Mesendoderm (in vitro differentiated cells): ENCODE measurements at regions not wholly inside any gene's neighbourhood (a gene's known extent, or its start where the extent isn't known, plus 50 kb on each side); places are given as distances from the start of the nearest gene placed in this dataset.
"Not testable (repeated sequence)": the region's sequence is repeated elsewhere in the genome, so short reads cannot be mapped to it uniquely, and the experiment has no call there.

ENCODE experiments used
- DNase-seq: peaks from one replicate; pipeline ENCODE4 v3.0.0; 2013
- H2AK5ac ChIP-seq: 2 replicates; pipeline ENCODE4 v1.6.1; 2013; ENCODE audit warnings: low read length, inconsistent platforms
- H2BK120ac ChIP-seq: 2 replicates; pipeline ENCODE4 v1.6.1; 2013; ENCODE audit warnings: low read depth, mild to moderate bottlenecking, low read length, moderate library complexity, mixed read lengths
- H2BK15ac ChIP-seq: replicated peaks from 2 replicates; pipeline ENCODE4 v1.6.1; 2013; ENCODE audit warnings: low read depth, mild to moderate bottlenecking, moderate library complexity
- H2BK5ac ChIP-seq: 2 replicates; pipeline ENCODE4 v1.6.1; 2013; ENCODE audit warnings: low read length, inconsistent platforms
- H3K18ac ChIP-seq: 2 replicates; pipeline ENCODE4 v1.6.1; 2013; ENCODE audit warnings: mild to moderate bottlenecking, low read length, mixed read lengths
- H3K23ac ChIP-seq: one replicate; pipeline ENCODE4 v1.6.1; 2013; ENCODE audit warnings: low read length
- H3K27ac ChIP-seq: 2 replicates; pipeline ENCODE4 v1.5.1; 2013; ENCODE audit warnings: low read depth, mild to moderate bottlenecking, inconsistent platforms, low read length, moderate library complexity
- H3K27me3 ChIP-seq: 2 replicates; pipeline ENCODE4 v1.6.1; 2013; ENCODE audit warnings: low read length, control low read depth, mild to moderate bottlenecking, inconsistent platforms; ENCODE audit not compliant: insufficient read depth, poor library complexity
- H3K36me3 ChIP-seq: 2 replicates; pipeline ENCODE4 v1.6.1; 2013; ENCODE audit warnings: low read length, inconsistent platforms; ENCODE audit not compliant: control insufficient read depth, insufficient read depth
- H3K4ac ChIP-seq: one replicate; pipeline ENCODE4 v1.6.1; 2013; ENCODE audit warnings: low read depth, mild to moderate bottlenecking, low read length, moderate library complexity
- H3K4me1 ChIP-seq: 2 replicates; pipeline ENCODE4 v1.6.1; 2013; ENCODE audit warnings: low read depth, low read length, inconsistent platforms; ENCODE audit not compliant: control insufficient read depth
- H3K4me2 ChIP-seq: 2 replicates; pipeline ENCODE4 v1.6.1; 2013; ENCODE audit warnings: low read length
- H3K4me3 ChIP-seq: 2 replicates; pipeline ENCODE4 v1.5.1; 2013; ENCODE audit warnings: mild to moderate bottlenecking, low read length
- H3K56ac ChIP-seq: one replicate; pipeline ENCODE4 v1.6.1; 2013; ENCODE audit warnings: low read length
- H3K79me1 ChIP-seq: 2 replicates; pipeline ENCODE4 v1.6.1; 2013; ENCODE audit warnings: low read length, inconsistent platforms
- H3K79me2 ChIP-seq: 2 replicates; pipeline ENCODE4 v1.6.1; 2013; ENCODE audit warnings: mild to moderate bottlenecking, low read length; ENCODE audit not compliant: control insufficient read depth, insufficient read depth
- H3K9ac ChIP-seq: 2 replicates; pipeline ENCODE4 v1.6.1; 2013; ENCODE audit warnings: low read length, inconsistent platforms
- H4K5ac ChIP-seq: one replicate; pipeline ENCODE4 v1.6.1; 2013; ENCODE audit warnings: low read length
- H4K8ac ChIP-seq: one replicate; pipeline ENCODE4 v1.6.1; 2013; ENCODE audit warnings: low read depth, mild to moderate bottlenecking, control low read depth, low read length, moderate library complexity
- WGBS: extraction: QIAGEN DNeasy Blood & Tissue Kit; methylation state at CpG from one replicate; pipeline ENCODE4 v1.1.7; 2013; ENCODE audit warnings: low lambda C conversion rate, missing lambda C conversion rate; ENCODE audit not compliant: insufficient coverage; ENCODE audit errors: extremely low coverage; 5-methylcytosine and 5-hydroxymethylcytosine counted together

DNA sequence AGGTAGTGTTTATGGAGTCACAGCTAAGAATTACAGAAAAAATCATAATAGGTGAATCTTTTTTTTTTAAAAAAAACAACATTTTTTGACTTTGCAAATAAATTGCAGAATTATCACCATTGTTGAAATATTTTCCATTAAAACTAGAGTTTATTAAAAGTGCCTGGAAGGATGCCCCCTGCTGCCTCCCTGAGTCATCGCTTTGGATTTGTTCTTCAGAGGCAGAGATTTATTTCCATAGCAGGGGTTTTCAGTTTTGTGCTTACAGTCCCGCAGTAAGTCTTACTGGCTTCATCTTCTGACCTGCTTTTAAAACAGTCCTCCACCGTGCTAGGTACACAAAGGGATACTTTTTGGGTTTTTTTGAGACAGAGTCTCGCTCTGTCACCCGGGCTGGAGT, 244.9 kb upstream of the PLGLB2 start:
- H3K36me3 ChIP-seq, H3K79me1 ChIP-seq, H3K18ac ChIP-seq, H2BK5ac ChIP-seq, H2AK5ac ChIP-seq, H3K79me2 ChIP-seq, H3K4ac ChIP-seq, H2BK120ac ChIP-seq, H3K23ac ChIP-seq, H4K8ac ChIP-seq, H3K9ac ChIP-seq, H3K56ac ChIP-seq, H3K4me1 ChIP-seq, H4K5ac ChIP-seq, DNase-seq, H3K4me2 ChIP-seq, H3K27me3 ChIP-seq, H3K4me3 ChIP-seq, H2BK15ac ChIP-seq, H3K27ac ChIP-seq: not testable (repeated sequence)
- WGBS, result no CpG with 5 or more reads among the region's 5 CpGs

DNA sequence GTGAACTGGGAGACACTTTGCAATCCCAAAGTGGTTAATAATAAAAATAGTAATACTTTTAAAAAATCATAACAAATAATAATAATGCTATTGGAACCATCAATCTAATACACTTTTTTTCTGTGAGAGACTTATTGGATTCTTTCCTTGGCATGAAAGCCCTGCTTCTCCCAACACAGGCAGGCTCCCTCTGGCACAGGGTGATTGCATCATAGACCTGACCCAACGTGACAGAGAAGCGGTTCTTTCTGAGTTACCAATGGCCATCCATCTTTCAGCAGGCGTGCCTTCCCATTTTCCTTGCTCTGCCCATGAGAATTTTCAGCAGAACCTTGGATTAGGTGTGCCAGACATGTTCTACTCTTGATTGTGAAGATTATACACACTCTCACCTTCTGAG, 242.6 kb upstream of the PLGLB2 start:
- not testable (repeated sequence) for H3K18ac ChIP-seq, H3K4me2 ChIP-seq, H3K4me1 ChIP-seq, H2BK5ac ChIP-seq, H3K79me2 ChIP-seq, H3K23ac ChIP-seq, H3K36me3 ChIP-seq, H3K4ac ChIP-seq, H3K79me1 ChIP-seq, H3K4me3 ChIP-seq, H3K27ac ChIP-seq, H2BK120ac ChIP-seq, H2BK15ac ChIP-seq, H3K9ac ChIP-seq, H3K56ac ChIP-seq, H4K8ac ChIP-seq, H4K5ac ChIP-seq, H2AK5ac ChIP-seq, DNase-seq, H3K27me3 ChIP-seq
- no CpG with 5 or more reads among the region's 3 CpGs for WGBS

DNA sequence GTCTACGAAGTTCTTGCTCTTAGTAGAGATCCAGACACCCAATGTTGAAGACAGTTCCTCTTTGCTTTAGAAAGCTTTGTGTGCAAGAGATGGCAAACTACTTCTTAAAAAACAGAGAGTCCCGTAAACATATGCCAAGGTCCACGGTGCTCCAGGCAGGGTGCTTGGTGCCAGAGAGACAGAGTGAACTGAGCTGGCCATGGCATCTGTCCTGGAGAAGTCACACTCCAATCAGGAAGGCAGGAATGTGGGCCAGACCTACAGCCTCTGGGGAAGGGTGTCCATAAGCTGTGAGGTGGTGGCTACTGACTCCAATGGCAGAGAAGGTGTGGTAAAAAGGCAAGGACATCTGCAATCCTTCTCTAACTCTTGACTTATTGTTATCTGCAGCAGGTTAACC, 242.0 kb upstream of the PLGLB2 start:
- DNase-seq, H3K4me3 ChIP-seq, H3K18ac ChIP-seq, H3K79me1 ChIP-seq, H3K4ac ChIP-seq, H3K56ac ChIP-seq, H3K27ac ChIP-seq, H2BK120ac ChIP-seq, H2BK5ac ChIP-seq, H3K9ac ChIP-seq, H3K4me1 ChIP-seq, H4K5ac ChIP-seq, H3K27me3 ChIP-seq, H4K8ac ChIP-seq, H2BK15ac ChIP-seq, H3K4me2 ChIP-seq, H2AK5ac ChIP-seq, H3K23ac ChIP-seq, H3K79me2 ChIP-seq, H3K36me3 ChIP-seq: not testable (repeated sequence)
- whole genome bisulfite sequencing, result no CpG with 5 or more reads among the region's 3 CpGs

DNA sequence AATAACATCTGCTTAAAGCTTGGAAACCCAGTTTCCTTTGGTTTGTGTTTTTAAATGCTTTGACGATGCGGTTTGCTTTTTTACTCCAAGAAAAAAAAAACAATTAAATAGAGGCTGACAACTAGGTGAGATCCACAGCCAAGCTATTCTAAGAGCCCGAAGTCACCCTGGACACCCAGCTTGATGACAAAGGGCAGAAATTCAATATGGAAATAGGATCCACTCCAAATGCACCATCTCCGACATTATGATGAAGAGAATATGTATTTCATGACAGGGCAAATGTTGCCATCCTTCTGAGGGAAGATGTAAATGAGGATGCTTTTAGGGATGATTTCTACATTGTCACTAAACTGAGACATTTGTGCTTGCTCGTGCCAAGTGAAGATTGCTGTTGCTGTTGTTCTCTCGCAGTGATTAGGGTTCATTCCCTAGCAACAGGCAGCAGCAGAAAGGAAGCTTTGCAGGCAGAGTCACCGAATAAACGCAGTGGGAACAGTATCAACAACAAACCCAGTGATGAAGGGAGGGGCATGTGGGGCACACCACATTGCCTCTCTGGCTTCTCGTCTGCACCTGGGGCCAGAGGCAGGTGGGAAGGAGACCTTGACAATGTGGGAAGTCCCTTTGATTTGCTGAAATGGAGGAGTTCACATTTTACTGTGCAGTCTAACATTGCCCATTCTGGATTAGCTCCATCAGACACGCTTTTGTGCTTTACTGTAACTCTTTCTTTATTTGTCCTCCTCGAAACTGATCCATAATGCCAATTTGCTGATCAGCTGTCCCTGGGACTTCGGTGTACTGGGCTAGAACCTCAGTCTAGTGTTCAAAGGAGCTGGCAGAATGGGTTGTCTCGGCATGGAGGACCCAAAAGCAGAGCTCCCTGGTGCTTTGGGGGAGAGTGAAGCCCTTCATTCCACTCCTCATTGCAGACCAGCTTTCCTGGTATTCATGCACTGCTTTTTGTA, 240.2 kb upstream of the PLGLB2 start:
- H3K4me1 ChIP-seq, H3K4me3 ChIP-seq, H3K27me3 ChIP-seq, H2BK15ac ChIP-seq, H2AK5ac ChIP-seq, DNase-seq, H4K8ac ChIP-seq, H3K4ac ChIP-seq, H2BK5ac ChIP-seq, H3K56ac ChIP-seq, H3K23ac ChIP-seq, H3K27ac ChIP-seq, H2BK120ac ChIP-seq, H3K4me2 ChIP-seq, H3K79me1 ChIP-seq, H3K9ac ChIP-seq, H3K79me2 ChIP-seq, H3K36me3 ChIP-seq, H4K5ac ChIP-seq, H3K18ac ChIP-seq: not testable (repeated sequence)
- WGBS, result no CpG with 5 or more reads among the region's 13 CpGs

DNA sequence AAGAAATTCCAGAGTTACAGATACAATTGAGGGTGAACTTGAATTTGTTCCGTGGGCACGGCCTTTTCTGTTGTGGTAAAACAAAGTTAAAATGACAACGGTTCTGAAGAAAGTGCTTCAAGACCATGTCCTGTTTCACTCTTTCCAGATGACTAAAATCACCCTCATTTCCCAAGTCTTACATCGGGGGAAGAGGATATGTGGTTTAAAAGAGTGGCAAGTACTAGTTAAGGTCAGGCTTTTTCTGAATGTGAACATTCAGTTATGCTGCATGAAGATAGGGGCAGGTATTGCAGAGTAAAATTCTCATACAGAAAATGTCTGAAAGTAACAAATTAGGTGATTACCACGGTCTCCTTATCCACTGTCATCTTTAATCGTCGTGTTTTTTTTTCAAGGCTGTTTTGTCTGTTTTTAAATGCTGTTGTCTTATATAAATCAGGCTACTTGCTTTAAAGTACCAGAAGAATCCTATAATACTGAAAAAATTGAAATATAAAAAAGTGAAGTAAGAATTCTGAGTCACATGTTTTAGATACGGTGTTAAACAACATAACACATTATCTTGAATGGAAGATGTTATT, 236.6 kb upstream of the PLGLB2 start:
- not testable (repeated sequence) for H3K56ac ChIP-seq, DNase-seq

More for the DNA sequence above, 236.6 kb upstream of the PLGLB2 start:
- not testable (repeated sequence) for H4K5ac ChIP-seq, H3K36me3 ChIP-seq, H2BK5ac ChIP-seq, H2AK5ac ChIP-seq, H3K4ac ChIP-seq, H3K79me1 ChIP-seq, H3K4me3 ChIP-seq, H2BK120ac ChIP-seq, H3K9ac ChIP-seq, H3K4me1 ChIP-seq, H3K27me3 ChIP-seq, H4K8ac ChIP-seq, H3K27ac ChIP-seq, H2BK15ac ChIP-seq, H3K4me2 ChIP-seq, H3K79me2 ChIP-seq, H3K18ac ChIP-seq, H3K23ac ChIP-seq
- no CpG with 5 or more reads among the region's 8 CpGs for WGBS
